Heart left ventricle (tissue), 16 donors: ENCODE measurements at regions not wholly inside any gene's neighbourhood (a gene's known extent, or its start where the extent isn't known, plus 50 kb on each side); places are given as distances from the start of the nearest gene placed in this dataset.
A peak's percentile ranks its signal among the peaks of the same experiment; 100 is the strongest.

Experiments used
- ATAC-seq, 4 donors: fragments of 200-7000 bp; cut with Tn5 transposase; one replicate each; pipeline ENCODE4 v1.9.1; 2020 to 2022; ENCODE audit warnings: moderate library complexity in 4 of 4, mild to moderate bottlenecking in 3 of 4, moderate number of reproducible peaks in 1 of 4
- DNase-seq, 5 donors: peaks; one replicate each; pipeline ENCODE4 v3.0.0-alpha.2; 2020
- H3K27ac ChIP-seq, 12 donors: fragments of 200-600 bp; sonication (generic) in 4 of 12; one replicate each; pipeline versions ENCODE4 v1.5.0 to v1.8.0; 2016 to 2022; ENCODE audit warnings: mild to moderate bottlenecking in 2 of 12
- H3K27me3 ChIP-seq, 9 donors: fragments of 200-600 bp; sonication (generic) in 2 of 9; one replicate each; pipeline versions ENCODE4 v1.5.1 to v1.8.0; 2016 to 2022; ENCODE audit warnings: mild to moderate bottlenecking in 3 of 9
- H3K36me3 ChIP-seq, 9 donors: fragments of 200-600 bp; sonication (generic) in 2 of 9; one replicate each; pipeline versions ENCODE4 v1.5.0 to v1.8.0; 2018 to 2022; ENCODE audit warnings: mild to moderate bottlenecking in 2 of 9
- H3K4me1 ChIP-seq, 12 donors: fragments of 200-600 bp; sonication (generic) in 4 of 12; one replicate each; pipeline versions ENCODE4 v1.5.0 to v1.8.0; 2016 to 2022; ENCODE audit warnings: mild to moderate bottlenecking in 3 of 12
- H3K4me3 ChIP-seq, 12 donors: fragments of 200-600 bp; sonication (generic) in 4 of 12; one replicate each; pipeline versions ENCODE4 v1.5.0 to v1.8.0; 2017 to 2022; ENCODE audit warnings: mild to moderate bottlenecking in 9 of 12, moderate library complexity in 4 of 12
- H3K9me3 ChIP-seq, 12 donors: fragments of 200-600 bp; sonication (generic) in 4 of 12; one replicate each; pipeline versions ENCODE4 v1.5.0 to v1.8.0; 2016 to 2022; ENCODE audit warnings: mild to moderate bottlenecking in 1 of 12
- POLR2A ChIP-seq, 2 donors: fragments of 450-650 bp; IDR thresholded peaks; one replicate each; pipeline ENCODE4 v1.6.1; 2017; ENCODE audit warnings: antibody characterized with exemption in 2 of 2, mild to moderate bottlenecking in 2 of 2, moderate library complexity in 2 of 2
- WGBS, 4 donors: extraction: QIAGEN DNeasy Blood & Tissue Kit in 2 of 4; methylation state at CpG; one replicate each; pipeline versions ENCODE4 v1.1.5 to v1.1.7; 2013 to 2018; 5-methylcytosine and 5-hydroxymethylcytosine counted together
- intact Hi-C, 10 donors: fragments of 100-400 bp; cut with DNase I; formaldehyde crosslinking; loops; one replicate each; pipeline versions ENCODE4 v1.11.1 to v1.14.2; 2022
- TF ChIP-seq, protein P1 (sequence below), 12 donors: fragments of 200-600 bp; sonication (generic) in 4 of 12; IDR thresholded peaks; one replicate each; pipeline versions ENCODE4 v1.5.0 to v1.8.0; 2018 to 2022; ENCODE audit warnings: antibody characterized with exemption in 12 of 12, mild to moderate bottlenecking in 5 of 12
- donor health status: ischemic (EF 13 %, LVEDD 7.1; RV severe dilation, severe dysfunction).
- donor health status: healthy with polysubstance abuse.
- donor health status: DM: no; HTN: yes; CAD: no.
- donor health status: DM: no; HTN: no; CAD: no.
- donor health status: ischemic (EF 25% LVEDD 6.9; RV normal size, moderate dysfunction).
- donor health status: ischemic (EF 25% LVEDD 5.7; RV mildly dilated, moderate dysfunction).
- donor health status: healthy.
- donor health status: DM: yes; HTN: yes; CAD: no.
- donor health status: ischemic (EF 35%, LVEDD 5.7; RV mildly dilated, moderate dysfunction).
- donor health status: nonischemic (EF 11% LVEDD 7.7; RV severe dilation, severe dysfunction).
- donor health status: DM: yes; HTN: yes; CAD: no.
- donor health status: PGD.
- donor health status: ischemic (EF 29% LVEDD 5.4; RV normal size, mild dysfunction).
- donor health status: nonischemic (EF 23%, LVEDD 6.1; RV moderate dilation, normal function).

DNA sequence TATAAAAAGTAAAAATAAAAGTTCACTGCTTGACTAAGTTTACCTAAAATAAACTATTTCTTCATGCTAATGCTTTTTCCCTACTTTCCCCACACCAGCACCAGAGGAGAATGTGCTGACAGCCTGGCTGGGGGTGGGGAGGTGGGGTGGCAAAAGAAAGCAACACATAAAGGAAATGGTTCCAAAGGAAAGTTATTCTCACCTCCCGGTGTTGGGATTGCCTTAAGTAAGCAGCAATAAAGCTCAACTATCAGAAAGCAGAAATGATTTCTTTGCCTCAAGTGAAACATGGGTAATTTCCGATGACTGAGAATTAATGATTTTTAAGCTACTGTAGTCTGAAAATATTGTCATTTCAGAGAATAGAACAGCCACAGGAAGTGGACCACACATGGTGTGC is 84.5 kb upstream of the DKK2 start:
- intact Hi-C loops: no loop called here
- Histone ChIP-seq H3K27me3 (no peaks in the 10 kb centered on the region), H3K36me3 (no peaks in the 10 kb centered on the region), H3K4me3 (no peak overlapping the region), H3K27ac (peak overlapping the region in 4 of 12 donors; percentile 1 to 55 (median 19)), H3K4me1 (peaks cover 0 to 11% (median 0%) of the 10 kb centered on the region in 12 donors), H3K9me3 (no peaks in the 10 kb centered on the region)
- ATAC-seq (no peak), DNase-seq (no peak)
- TF ChIP-seq, protein P1, sequence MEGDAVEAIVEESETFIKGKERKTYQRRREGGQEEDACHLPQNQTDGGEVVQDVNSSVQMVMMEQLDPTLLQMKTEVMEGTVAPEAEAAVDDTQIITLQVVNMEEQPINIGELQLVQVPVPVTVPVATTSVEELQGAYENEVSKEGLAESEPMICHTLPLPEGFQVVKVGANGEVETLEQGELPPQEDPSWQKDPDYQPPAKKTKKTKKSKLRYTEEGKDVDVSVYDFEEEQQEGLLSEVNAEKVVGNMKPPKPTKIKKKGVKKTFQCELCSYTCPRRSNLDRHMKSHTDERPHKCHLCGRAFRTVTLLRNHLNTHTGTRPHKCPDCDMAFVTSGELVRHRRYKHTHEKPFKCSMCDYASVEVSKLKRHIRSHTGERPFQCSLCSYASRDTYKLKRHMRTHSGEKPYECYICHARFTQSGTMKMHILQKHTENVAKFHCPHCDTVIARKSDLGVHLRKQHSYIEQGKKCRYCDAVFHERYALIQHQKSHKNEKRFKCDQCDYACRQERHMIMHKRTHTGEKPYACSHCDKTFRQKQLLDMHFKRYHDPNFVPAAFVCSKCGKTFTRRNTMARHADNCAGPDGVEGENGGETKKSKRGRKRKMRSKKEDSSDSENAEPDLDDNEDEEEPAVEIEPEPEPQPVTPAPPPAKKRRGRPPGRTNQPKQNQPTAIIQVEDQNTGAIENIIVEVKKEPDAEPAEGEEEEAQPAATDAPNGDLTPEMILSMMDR (IDR thresholded peaks at IDR 0.05): no peak
- TF ChIP-seq POLR2A (IDR thresholded peaks at IDR 0.05): no peak
- WGBS, 4 donors: 31 to 48% (median 39%) methylated on average over 2 of the region's 2 CpGs

DNA sequence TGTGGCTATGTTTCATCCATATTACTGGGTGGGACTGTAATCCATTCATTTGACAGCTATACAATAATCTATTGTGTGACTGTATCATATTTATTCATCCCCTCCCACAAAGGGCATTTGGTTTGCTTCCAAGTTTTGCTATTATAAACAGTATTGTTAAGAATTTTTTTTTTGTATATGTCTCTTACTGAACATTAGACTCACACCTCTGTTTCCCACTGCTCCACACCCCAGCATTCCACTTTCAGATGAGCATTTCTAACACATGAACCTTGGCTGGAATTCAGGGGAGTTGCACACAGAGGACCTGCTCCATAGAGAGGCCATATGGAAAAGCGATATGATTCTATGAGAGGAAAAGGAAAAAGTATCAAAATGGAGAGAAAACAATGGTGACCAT is 81.6 kb upstream of the DKK2 start:
- TF ChIP-seq, protein P1 (IDR thresholded peaks at IDR 0.05): no peak
- no peak for TF ChIP-seq POLR2A (IDR thresholded peaks at IDR 0.05)
- intact Hi-C loops: no loop called here
- H3K27me3 ChIP-seq: no peaks in the 10 kb centered on the region
- H3K4me1 ChIP-seq: peaks cover 0 to 11% (median 0%) of the 10 kb centered on the region in 12 donors
- peaks cover 0 to 4% (median 0%) of the 10 kb centered on the region in 12 donors for H3K9me3 ChIP-seq
- H3K4me3 ChIP-seq: no peak overlapping the region
- H3K36me3 ChIP-seq: no peaks in the 10 kb centered on the region
- no peak for DNase-seq
- 56 to 67% (median 62%) methylated on average over 1 of the region's 1 CpG for WGBS, 4 donors
- H3K27ac ChIP-seq: no peak overlapping the region
- no peak for ATAC-seq

DNA sequence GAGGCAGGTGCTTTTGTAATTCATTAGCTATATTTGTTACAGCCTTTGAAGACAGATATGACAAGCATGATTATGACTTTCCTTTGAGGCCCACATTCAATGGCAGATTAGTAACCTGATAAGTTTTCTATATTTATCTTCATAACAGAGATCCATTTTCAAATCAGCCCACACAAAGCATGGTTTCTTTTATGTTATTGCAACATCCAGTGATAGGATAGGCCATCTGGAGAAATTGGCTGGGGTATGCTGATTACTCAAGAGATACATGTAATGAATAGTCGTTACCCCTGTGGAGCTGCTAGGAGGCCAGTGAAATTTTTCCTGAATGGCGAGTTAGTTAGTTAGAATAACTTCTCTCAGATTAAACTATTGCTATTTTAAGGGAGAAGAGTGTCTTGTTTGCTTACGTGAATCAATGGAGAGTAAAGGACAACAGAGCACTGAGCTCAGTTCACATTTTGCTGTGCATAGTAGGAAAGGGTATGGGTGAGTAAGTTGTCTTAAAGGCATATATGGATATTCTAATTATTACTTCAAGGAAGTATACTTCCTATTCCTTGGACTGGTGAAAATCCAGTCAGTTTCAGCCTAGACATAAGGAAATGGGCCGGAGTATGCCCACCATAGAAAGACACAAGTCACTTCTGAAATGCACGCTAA is 79.2 kb upstream of the DKK2 start:
- WGBS, 4 donors: 76 to 82% (median 79%) methylated on average over 5 of the region's 5 CpGs
- intact Hi-C loops: no loop called here

DNA sequence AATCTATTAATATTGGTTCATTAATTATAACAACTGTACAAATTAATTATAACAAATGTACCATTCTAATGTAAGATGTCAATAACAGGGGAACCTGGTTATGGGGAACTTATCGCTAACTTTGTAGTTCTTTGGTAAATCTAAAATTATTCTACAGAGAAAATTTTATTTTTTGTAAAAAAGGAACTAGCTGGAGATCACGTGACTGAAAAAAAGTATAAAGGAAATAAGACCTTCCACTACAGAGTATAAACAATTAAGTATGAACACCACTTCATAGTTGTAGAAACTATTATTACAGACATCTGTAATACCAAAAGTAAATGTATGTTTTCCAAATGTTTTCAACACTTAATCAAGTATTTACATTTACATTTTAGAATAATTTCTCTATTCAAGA is 77.9 kb upstream of the DKK2 start:
- ATAC-seq (no peak), DNase-seq (no peak)
- WGBS, 4 donors: 84 to 90% (median 85%) methylated on average over 2 of the region's 2 CpGs
- no peak overlapping the region for H3K4me3 ChIP-seq
- no peaks in the 10 kb centered on the region for H3K27me3 ChIP-seq
- no peak overlapping the region for H3K27ac ChIP-seq
- TF ChIP-seq POLR2A (IDR thresholded peaks at IDR 0.05): no peak
- TF ChIP-seq, protein P1 (IDR thresholded peaks at IDR 0.05): no peak
- H3K36me3 ChIP-seq: no peaks in the 10 kb centered on the region
- H3K4me1 ChIP-seq: no peaks in the 10 kb centered on the region
- H3K9me3 ChIP-seq: peaks cover 0 to 25% (median 5%) of the 10 kb centered on the region in 12 donors
- intact Hi-C loops: no loop called here

More for the DNA sequence above, 79.2 kb upstream of the DKK2 start:
- Histone ChIP-seq H3K4me1 (peaks cover 0 to 6% (median 0%) of the 10 kb centered on the region in 12 donors), H3K9me3 (peaks cover 0 to 21% (median 5%) of the 10 kb centered on the region in 12 donors), H3K27ac (no peak overlapping the region), H3K4me3 (no peak overlapping the region), H3K27me3 (no peaks in the 10 kb centered on the region), H3K36me3 (no peaks in the 10 kb centered on the region)
- DNase-seq (no peak), ATAC-seq (no peak)
- TF ChIP-seq, protein P1 (IDR thresholded peaks at IDR 0.05): no peak
- no peak for TF ChIP-seq POLR2A (IDR thresholded peaks at IDR 0.05)
